Ovary (tissue), 3 donors: ENCODE measurements at regions not wholly inside any gene's neighbourhood (a gene's known extent, or its start where the extent isn't known, plus 50 kb on each side); places are given as distances from the start of the nearest gene placed in this dataset.

Source experiments
- CTCF ChIP-seq, 3 donors: fragments of 450-650 bp in 2 of 3; fragments of 200-600 bp in 1 of 3; IDR thresholded peaks; one replicate each; pipeline versions ENCODE4 v1.5.1 to v1.8.0; 2016 to 2022; ENCODE audit warnings: antibody characterized with exemption in 3 of 3, mild to moderate bottlenecking in 1 of 3
- POLR2A ChIP-seq: fragments of 450-650 bp; IDR thresholded peaks from one replicate; pipeline ENCODE4 v1.6.1; 2017; ENCODE audit warnings: antibody characterized with exemption, mild to moderate bottlenecking, moderate library complexity
- donor health status: DM: no; HTN: no; CAD: no.

DNA sequence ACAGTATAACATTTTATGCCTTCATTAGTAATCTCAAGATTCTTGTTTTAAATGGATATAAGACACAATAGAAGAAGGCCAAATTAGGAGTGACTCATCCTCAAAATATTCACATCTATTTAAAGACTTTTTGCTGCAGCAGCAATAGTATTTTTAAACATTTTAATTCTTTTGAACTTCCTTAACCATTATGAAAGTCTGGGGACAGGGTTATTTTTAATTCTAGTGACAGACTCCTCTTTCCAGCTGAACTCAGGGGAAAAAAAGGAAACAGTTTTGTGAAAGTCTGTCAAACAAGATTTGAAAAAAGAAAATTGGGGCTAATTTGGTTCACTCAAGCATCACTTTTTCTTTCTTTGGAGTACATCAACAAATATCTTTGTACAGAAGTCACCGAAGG is 541.8 kb downstream of the NUP35 start:
- no peak for TF ChIP-seq CTCF (IDR thresholded peaks at IDR 0.05)
- TF ChIP-seq POLR2A, result no peak
